ENCODE measurements at regions not wholly inside any gene's neighbourhood (a gene's known extent, or its start where the extent isn't known, plus 50 kb on each side); places are given as distances from the start of the nearest gene placed in this dataset.

- TF ChIP-seq CTCF (IDR thresholded peaks at IDR 0.05) (no peak), EZH2 (IDR thresholded peaks at IDR 0.05; ENCODE audit: borderline replicate concordance, insufficient read depth, low read depth, low read length, poor library complexity, severe bottlenecking) (no peak)
Measured at GRCh38 chr19:30316000-30316491, 56.1 kb upstream of the ZNF536 start.
